KMS-11 (cell line): ENCODE measurements at regions not wholly inside any gene's neighbourhood (a gene's known extent, or its start where the extent isn't known, plus 50 kb on each side); places are given as distances from the start of the nearest gene placed in this dataset.

ENCODE experiments used
- H2AFZ ChIP-seq: fragments of 200-600 bp; sonication (generic); 2 replicates; pipeline ENCODE4 v1.6.1; 2016; ENCODE audit warnings: antibody characterized with exemption, mixed run types, low read depth
- H3K27ac ChIP-seq: fragments of 200-600 bp; sonication (generic); 2 replicates; pipeline ENCODE4 v1.6.1; 2016; ENCODE audit warnings: mild to moderate bottlenecking, mixed run types
- H3K27me3 ChIP-seq: fragments of 200-600 bp; sonication (generic); 2 replicates; pipeline ENCODE4 v1.6.1; 2017; ENCODE audit warnings: mild to moderate bottlenecking, low read depth, mixed run types, moderate library complexity; ENCODE audit not compliant: insufficient read depth
- H3K36me3 ChIP-seq: fragments of 200-600 bp; sonication (generic); 2 replicates; pipeline ENCODE4 v1.6.1; 2017; ENCODE audit warnings: mild to moderate bottlenecking, mixed run types; ENCODE audit not compliant: insufficient read depth
- H3K4me1 ChIP-seq: fragments of 200-600 bp; sonication (generic); 2 replicates; pipeline ENCODE4 v1.6.1; 2016; ENCODE audit warnings: mild to moderate bottlenecking, low read depth, mixed run types; ENCODE audit not compliant: poor library complexity, severe bottlenecking
- H3K4me2 ChIP-seq: fragments of 200-600 bp; sonication (generic); 2 replicates; pipeline ENCODE4 v1.7.0; 2016; ENCODE audit warnings: mild to moderate bottlenecking, mixed run types
- H3K4me3 ChIP-seq: fragments of 200-600 bp; sonication (generic); IDR thresholded peaks from 2 replicates; pipeline ENCODE4 v1.6.1; 2017; ENCODE audit warnings: low read depth, low read length, mixed read lengths; ENCODE audit not compliant: insufficient read depth
- H3K79me2 ChIP-seq: fragments of 200-600 bp; sonication (generic); 2 replicates; pipeline ENCODE4 v1.6.1; 2016; ENCODE audit warnings: low read depth, mixed run types; ENCODE audit not compliant: insufficient read depth
- H3K9ac ChIP-seq: fragments of 200-600 bp; sonication (generic); 2 replicates; pipeline ENCODE4 v1.6.1; 2016; ENCODE audit warnings: mild to moderate bottlenecking, mixed run types
- H4K20me1 ChIP-seq: fragments of 200-600 bp; sonication (generic); 2 replicates; pipeline ENCODE4 v1.6.1; 2016; ENCODE audit warnings: mild to moderate bottlenecking, mixed run types; ENCODE audit not compliant: insufficient read depth
- TF ChIP-seq, protein P1 (sequence below): fragments of 200-600 bp; sonication (generic); conservative IDR thresholded peaks from 2 replicates; pipeline ENCODE4 v1.6.1; 2017; ENCODE audit warnings: low read depth, mild to moderate bottlenecking, antibody characterized with exemption, low read length, moderate library complexity, mixed read lengths

DNA sequence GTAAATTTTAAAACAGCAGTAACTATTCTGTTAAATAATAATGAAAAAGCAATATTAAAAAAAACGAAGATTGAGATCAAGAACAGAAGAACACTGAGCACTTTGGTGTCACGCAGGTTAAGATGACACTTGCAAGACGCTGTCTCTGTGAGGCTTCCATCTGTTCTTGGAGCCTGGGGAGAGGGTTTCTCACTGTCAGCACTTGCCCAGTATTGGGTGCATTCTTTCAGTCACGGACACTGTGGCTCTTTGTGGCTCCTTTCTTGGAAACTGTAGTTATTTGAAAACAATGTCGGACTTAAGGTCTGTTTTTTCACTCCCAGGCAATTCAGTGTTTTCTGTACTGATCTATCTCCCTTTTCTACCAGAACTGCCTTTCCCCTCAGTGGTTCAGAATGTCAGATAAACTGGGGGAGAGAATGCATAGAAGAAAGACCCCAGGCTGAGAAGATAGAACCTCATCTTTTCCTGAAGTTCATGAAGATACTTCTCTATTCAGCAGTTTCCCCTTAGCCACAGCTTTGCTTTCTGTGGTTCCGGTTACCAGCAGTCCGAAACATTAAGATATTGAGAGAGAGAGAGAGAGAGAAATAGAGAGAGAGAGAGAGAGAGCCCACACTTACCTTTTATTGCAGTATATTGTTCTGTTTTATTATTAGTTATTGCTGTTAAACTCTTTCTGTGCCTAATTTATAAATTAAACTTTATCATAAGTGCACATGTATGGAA lies 283.3 kb downstream of the DCDC2C start:
- no peaks in the 10 kb centered on the region for H3K27me3 ChIP-seq
- peak overlapping the region; percentile 10; the same call in 1 of the 2 replicates for H3K4me2 ChIP-seq
- no peak overlapping the region for H3K27ac ChIP-seq
- H3K9ac ChIP-seq: no peak overlapping the region
- H3K4me3 ChIP-seq: no peak overlapping the region
- no peak overlapping the region for H2AFZ ChIP-seq
- no peaks in the 10 kb centered on the region for H4K20me1 ChIP-seq
- TF ChIP-seq, protein P1, sequence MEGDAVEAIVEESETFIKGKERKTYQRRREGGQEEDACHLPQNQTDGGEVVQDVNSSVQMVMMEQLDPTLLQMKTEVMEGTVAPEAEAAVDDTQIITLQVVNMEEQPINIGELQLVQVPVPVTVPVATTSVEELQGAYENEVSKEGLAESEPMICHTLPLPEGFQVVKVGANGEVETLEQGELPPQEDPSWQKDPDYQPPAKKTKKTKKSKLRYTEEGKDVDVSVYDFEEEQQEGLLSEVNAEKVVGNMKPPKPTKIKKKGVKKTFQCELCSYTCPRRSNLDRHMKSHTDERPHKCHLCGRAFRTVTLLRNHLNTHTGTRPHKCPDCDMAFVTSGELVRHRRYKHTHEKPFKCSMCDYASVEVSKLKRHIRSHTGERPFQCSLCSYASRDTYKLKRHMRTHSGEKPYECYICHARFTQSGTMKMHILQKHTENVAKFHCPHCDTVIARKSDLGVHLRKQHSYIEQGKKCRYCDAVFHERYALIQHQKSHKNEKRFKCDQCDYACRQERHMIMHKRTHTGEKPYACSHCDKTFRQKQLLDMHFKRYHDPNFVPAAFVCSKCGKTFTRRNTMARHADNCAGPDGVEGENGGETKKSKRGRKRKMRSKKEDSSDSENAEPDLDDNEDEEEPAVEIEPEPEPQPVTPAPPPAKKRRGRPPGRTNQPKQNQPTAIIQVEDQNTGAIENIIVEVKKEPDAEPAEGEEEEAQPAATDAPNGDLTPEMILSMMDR: no peak
- H3K79me2 ChIP-seq: no peaks in the 10 kb centered on the region
- no peaks in the 10 kb centered on the region for H3K36me3 ChIP-seq
- no peaks in the 10 kb centered on the region for H3K4me1 ChIP-seq

DNA sequence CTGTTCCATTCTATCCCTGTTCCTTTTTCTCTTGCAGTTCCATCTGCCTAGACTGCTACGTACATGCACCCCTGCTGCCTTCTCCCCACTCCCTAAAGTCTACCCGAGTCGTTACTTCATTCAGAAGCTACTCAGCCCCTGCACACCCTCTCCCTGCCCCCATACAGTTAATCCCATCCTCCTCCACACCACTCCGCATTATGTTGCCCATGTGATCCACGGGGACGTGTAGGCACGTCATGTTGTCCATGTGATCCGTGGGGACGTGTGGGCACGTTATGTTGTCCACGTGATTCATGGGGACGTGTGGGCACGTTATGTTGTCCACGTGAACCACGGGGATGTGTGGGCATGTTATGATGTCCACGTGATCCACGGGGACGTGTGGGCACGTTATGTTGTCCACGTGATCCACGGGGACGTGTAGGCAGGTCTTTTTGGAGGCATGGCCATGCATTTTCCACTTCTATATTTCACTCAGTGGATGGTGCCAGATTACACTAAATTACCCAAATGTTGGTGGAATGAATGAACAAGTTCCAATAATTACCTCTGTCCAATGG lies 299.5 kb downstream of the DCDC2C start:
- Histone ChIP-seq H3K4me3 (no peak overlapping the region), H3K27me3 (no peaks in the 10 kb centered on the region), H3K4me1 (no peaks in the 10 kb centered on the region), H3K4me2 (no peak overlapping the region), H3K36me3 (no peaks in the 10 kb centered on the region), H3K9ac (no peak overlapping the region), H3K79me2 (no peaks in the 10 kb centered on the region), H4K20me1 (no peaks in the 10 kb centered on the region), H3K27ac (no peak overlapping the region), H2AFZ (no peak overlapping the region)
- TF ChIP-seq, protein P1: no peak

DNA sequence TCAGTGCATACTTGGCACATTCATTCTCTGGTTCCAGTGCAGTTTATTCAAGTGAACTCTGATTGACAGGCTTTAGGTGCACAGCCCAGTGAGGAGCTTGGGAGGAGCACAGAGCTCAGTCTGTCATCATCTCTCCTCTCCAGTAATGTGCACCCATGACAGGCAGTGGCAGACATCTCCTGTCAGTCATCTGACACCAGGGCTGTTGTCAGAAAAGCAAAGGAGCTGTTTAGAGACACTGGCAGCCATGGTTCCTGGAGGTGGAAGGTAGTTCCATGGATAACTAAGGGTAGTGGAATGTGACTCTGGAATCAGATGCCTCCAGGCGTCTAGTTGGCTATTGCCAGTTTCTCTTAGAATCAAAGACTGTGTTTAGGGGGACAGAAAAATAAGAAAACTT lies 308.8 kb downstream of the DCDC2C start:
- H3K4me2 ChIP-seq: no peak overlapping the region
- no peaks in the 10 kb centered on the region for H3K4me1 ChIP-seq
- no peak overlapping the region for H3K9ac ChIP-seq
- no peaks in the 10 kb centered on the region for H4K20me1 ChIP-seq
- no peaks in the 10 kb centered on the region for H3K36me3 ChIP-seq
- H2AFZ ChIP-seq: no peak overlapping the region
- H3K27me3 ChIP-seq: no peaks in the 10 kb centered on the region
- TF ChIP-seq, protein P1: no peak
- H3K4me3 ChIP-seq: no peak overlapping the region
- no peaks in the 10 kb centered on the region for H3K79me2 ChIP-seq
- no peak overlapping the region for H3K27ac ChIP-seq

DNA sequence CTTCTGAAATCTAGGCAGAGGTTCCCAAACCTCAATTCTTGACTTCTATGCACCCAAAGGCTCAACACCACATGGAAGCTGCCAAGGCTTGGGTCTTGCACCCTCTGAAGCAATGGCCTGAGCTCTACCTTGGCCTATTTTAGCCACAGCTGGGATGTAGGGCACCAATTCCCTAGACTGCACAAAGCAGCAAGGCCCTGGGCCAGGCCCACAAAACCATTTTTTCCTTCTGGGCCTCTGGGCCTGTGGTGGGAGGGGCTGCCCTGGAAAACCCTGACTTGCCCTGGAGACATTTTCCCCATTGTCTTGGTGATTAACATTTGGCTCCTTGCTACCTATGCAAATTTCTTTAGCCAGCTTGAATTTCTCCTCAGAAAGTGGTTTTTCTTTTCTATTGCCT lies 315.2 kb downstream of the DCDC2C start:
- H2AFZ ChIP-seq: no peak overlapping the region
- no peaks in the 10 kb centered on the region for H4K20me1 ChIP-seq
- H3K4me2 ChIP-seq: no peak overlapping the region
- no peaks in the 10 kb centered on the region for H3K27me3 ChIP-seq
- TF ChIP-seq, protein P1: no peak
- no peaks in the 10 kb centered on the region for H3K36me3 ChIP-seq
- H3K4me3 ChIP-seq: no peak overlapping the region
- no peak overlapping the region for H3K9ac ChIP-seq
- H3K27ac ChIP-seq: no peak overlapping the region
- no peaks in the 10 kb centered on the region for H3K79me2 ChIP-seq
- no peaks in the 10 kb centered on the region for H3K4me1 ChIP-seq
